ENCODE measurements at regions not wholly inside any gene's neighbourhood (a gene's known extent, or its start where the extent isn't known, plus 50 kb on each side); places are given as distances from the start of the nearest gene placed in this dataset.
"Not testable (repeated sequence)": the region's sequence is repeated elsewhere in the genome, so short reads cannot be mapped to it uniquely, and the experiment has no call there.

- H3K27ac ChIP-seq = no peak overlapping the region
- TF ChIP-seq CTCF (IDR thresholded peaks at IDR 0.05) (no peak), ZFX (IDR thresholded peaks at IDR 0.05; ENCODE audit: borderline replicate concordance) (no peak)
Observed at GRCh38 chr12:28032811-28033537, 60.4 kb upstream of the PTHLH start.

GRCh38 chr12:28033538-28033915 is 61.0 kb upstream of the PTHLH start:
- no peak overlapping the region for H3K27ac ChIP-seq
- TF ChIP-seq CTCF (IDR thresholded peaks at IDR 0.05) = no peak
- no peak for TF ChIP-seq ZFX (IDR thresholded peaks at IDR 0.05; ENCODE audit: borderline replicate concordance)

GRCh38 chr12:28034271-28034670 is 61.7 kb upstream of the PTHLH start:
- H3K27ac ChIP-seq = no peak overlapping the region
- no peak for TF ChIP-seq ZFX (IDR thresholded peaks at IDR 0.05; ENCODE audit: borderline replicate concordance)
- TF ChIP-seq CTCF (IDR thresholded peaks at IDR 0.05) = no peak

- no peak overlapping the region for H3K27ac ChIP-seq
- TF ChIP-seq ZFX (IDR thresholded peaks at IDR 0.05; ENCODE audit: borderline replicate concordance) (no peak), CTCF (IDR thresholded peaks at IDR 0.05) (no peak)
Observed at GRCh38 chr12:28035500-28035899, 63.0 kb upstream of the PTHLH start.

GRCh38 chr12:28036940-28037339 is 64.4 kb upstream of the PTHLH start:
- TF ChIP-seq ZFX (IDR thresholded peaks at IDR 0.05; ENCODE audit: borderline replicate concordance) = no peak
- TF ChIP-seq CTCF (IDR thresholded peaks at IDR 0.05) = no peak
- no peak overlapping the region for H3K27ac ChIP-seq

- no peak overlapping the region for H3K27ac ChIP-seq
- TF ChIP-seq ZFX (IDR thresholded peaks at IDR 0.05; ENCODE audit: borderline replicate concordance) (no peak), CTCF (IDR thresholded peaks at IDR 0.05) (no peak)
Observed at GRCh38 chr12:28040246-28040645, 67.7 kb upstream of the PTHLH start.

- not testable (repeated sequence) for H3K27ac ChIP-seq
Observed at GRCh38 chr12:28046600-28046999, 74.1 kb upstream of the PTHLH start.

- TF ChIP-seq ZFX (IDR thresholded peaks at IDR 0.05; ENCODE audit: borderline replicate concordance) = no peak
- no peak for TF ChIP-seq CTCF (IDR thresholded peaks at IDR 0.05)
- H3K27ac ChIP-seq = no peak overlapping the region
Observed at GRCh38 chr12:28050606-28051005, 78.1 kb upstream of the PTHLH start.

Measured in 22Rv1 (cell line).